ENCODE measurements at regions not wholly inside any gene's neighbourhood (a gene's known extent, or its start where the extent isn't known, plus 50 kb on each side); places are given as distances from the start of the nearest gene placed in this dataset.
"Not testable (repeated sequence)": the region's sequence is repeated elsewhere in the genome, so short reads cannot be mapped to it uniquely, and the experiment has no call there.

GRCh38 chr1:145482214-145482860 is 56.9 kb upstream of the NBPF20 start:
- DNase-seq (ENCODE audit: low read depth in 2 of 2) = not testable (repeated sequence)

- DNase-seq (ENCODE audit: low read depth in 2 of 2) = not testable (repeated sequence)
Measured at GRCh38 chr1:145475962-145476361, 50.6 kb upstream of the NBPF20 start.

DNA sequence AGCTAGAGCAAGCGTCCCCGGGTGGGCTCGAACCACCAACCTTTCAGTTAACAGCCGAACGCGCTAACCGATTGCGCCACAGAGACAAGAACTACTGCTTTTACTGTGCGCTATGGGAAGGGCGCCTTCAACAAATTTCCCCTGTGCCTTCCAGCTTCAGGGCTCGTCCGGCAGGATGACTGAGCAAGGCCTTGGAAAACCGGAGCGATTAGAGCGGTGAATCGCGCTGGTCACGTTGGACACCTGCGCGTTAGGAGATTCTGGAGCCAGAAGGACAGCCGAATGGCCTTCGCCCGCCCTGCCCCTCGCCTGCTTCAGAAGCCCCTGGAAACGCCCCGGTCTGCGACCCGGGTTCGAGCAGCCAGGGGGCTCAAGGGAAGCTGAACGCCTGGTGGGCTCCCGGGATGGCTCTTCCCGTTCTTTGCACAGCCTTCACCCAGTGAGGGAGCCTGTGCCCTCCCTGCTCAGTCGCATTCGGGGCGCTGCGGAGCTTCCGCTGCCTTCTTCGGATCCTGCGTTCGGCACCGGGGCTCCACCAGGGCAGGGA is 50.0 kb upstream of the NBPF20 start:
- not testable (repeated sequence) for DNase-seq (ENCODE audit: low read depth in 2 of 2)

Data from fibroblast of skin of left quadriceps (primary cell).